Stromal cell of bone marrow (primary cell): ENCODE measurements at regions not wholly inside any gene's neighbourhood (a gene's known extent, or its start where the extent isn't known, plus 50 kb on each side); places are given as distances from the start of the nearest gene placed in this dataset.

Source experiments
- DNase-seq: peaks from one replicate; pipeline ENCODE4 v3.0.0-alpha.2; 2012; ENCODE audit warnings: low read depth

DNA sequence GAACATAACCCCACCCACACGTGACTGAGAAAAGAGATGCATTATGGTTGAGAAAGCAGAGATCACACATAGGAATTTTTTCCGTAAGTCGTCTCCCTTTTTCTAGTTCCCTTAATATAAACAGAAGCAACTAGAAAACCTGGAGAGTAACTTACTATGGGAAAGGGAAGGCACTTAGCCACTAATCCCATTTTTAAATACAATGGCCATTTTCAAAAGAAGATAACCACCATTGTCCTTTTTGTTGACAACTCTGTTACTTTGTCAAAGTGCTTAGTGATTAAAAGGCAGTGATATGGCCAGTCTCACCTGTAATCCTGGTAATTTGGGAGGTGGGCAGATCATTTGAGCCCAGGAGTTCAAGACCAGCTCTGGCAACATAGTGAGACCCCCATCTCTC lies 184.4 kb upstream of the UMPS start:
- DNase-seq, result no peak

DNA sequence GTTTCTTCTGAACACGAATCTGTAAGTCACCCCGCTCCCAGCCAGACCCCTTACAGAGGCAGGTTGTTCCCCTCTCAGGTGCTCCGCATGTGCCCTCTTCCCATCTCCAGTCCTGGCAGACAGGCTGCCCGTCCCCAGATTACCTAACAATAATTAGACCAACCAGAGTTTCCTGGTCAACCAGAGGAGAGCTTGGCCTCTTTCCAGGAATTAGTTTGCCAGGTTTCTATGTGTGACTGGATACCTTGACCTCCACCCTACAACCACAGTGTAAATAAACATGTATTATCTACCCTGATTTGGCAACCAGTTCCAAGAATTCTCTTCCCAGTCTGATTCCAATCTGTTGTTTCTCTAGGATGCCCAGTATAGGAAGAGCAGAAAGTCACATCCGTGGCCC lies 178.0 kb upstream of the UMPS start:
- DNase-seq, result no peak

GRCh38 chr3:124553178-124553577 lies 177.1 kb upstream of the UMPS start:
- DNase-seq, result no peak

GRCh38 chr3:124556636-124557035 lies 173.6 kb upstream of the UMPS start:
- no peak for DNase-seq

DNA sequence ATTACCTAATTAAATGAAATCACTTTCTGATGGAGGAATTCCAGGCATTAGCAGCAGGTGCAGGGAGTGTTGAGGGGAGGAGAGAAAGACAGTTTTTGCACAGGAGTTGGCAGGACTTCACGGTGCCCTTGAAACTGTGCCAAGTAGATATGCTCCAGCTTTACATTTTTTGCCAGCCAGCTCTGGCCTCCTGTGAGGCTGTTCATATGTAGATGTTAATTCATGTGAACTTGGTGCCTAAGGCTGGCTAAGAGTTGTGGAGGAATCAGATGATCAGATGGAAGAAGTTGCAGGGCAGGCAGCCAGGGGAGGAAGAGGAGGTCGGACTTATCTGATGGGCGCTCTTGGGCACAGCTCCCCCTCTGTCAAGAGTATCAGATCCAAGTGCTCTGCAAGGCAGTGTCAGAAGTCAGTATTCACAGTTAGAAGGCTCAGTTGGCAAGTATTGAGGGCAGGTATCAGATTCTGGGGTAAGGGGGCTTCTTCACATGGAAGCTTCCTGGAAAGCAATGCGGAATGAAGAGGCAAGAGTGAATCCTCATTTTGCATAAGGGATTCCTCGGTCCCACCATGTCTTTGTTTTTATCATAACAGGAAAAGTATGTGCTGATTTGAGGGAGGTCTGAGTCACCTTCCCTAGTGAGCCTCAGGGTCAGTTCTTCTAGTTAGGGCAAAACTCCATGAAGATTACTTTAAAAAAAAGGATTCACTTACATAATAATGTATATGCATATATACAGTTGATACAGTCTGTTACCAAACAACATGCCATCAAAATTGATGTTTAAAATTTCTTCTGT lies 172.6 kb upstream of the UMPS start:
- no peak for DNase-seq

DNA sequence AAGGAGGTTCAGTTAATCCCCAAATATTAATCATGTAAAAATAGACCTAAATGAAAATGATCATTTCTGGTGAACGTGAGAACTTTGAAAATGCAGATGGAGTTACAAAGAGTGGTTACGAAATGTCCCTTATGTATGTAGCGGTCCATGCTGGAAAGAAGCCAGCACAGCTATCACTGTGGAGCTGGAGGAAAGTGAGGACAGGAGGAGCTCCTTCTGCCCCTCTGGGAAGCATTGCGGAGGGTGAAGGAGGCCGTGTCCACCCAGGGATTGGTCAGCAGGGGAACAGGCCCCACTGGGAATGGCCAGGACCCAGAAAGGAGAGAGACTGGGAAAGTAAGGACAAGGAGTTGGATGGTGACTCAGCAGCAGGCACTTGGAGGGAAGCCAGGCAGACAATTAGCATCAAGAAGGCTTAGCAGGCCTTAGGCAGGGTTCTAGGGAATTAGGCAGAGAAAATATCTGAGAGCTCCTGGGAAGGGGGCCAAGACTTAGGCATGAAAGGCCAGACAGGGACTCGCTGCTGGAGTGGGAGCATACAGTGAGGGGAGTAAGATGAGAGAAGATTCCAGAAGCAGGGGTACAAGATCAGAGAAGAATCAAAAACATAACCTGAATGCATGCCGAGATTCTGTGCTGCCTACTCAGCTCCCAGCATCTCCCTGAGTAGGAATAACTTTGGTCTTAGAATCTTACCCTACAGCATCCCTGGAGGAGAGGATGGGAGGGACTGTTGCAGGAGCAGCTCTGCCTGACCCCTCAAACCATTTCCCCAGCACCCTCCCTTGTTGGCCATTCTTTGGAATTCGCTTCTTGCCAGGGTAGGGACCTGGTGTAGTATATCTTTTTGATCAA lies 171.0 kb upstream of the UMPS start:
- peak; percentile 88 for DNase-seq

GRCh38 chr3:124559846-124560574 lies 170.2 kb upstream of the UMPS start:
- peak; percentile 71 for DNase-seq

- DNase-seq, result no peak
These were observed 169.5 kb upstream of the UMPS start for GRCh38 chr3:124560666-124561215.

- no peak for DNase-seq
These were observed 167.5 kb upstream of the UMPS start for GRCh38 chr3:124562769-124563168.

GRCh38 chr3:124563376-124563775 lies 166.9 kb upstream of the UMPS start:
- peak; percentile 60 for DNase-seq

- DNase-seq, result peak; percentile 62
These were observed 165.2 kb upstream of the UMPS start for GRCh38 chr3:124565013-124565412.

- DNase-seq, result no peak
These were observed 164.7 kb upstream of the UMPS start for GRCh38 chr3:124565551-124565950.

GRCh38 chr3:124566701-124567100 lies 163.6 kb upstream of the UMPS start:
- DNase-seq, result no peak

GRCh38 chr3:124567179-124567578 lies 163.1 kb upstream of the UMPS start:
- no peak for DNase-seq

GRCh38 chr3:124569761-124570160 lies 160.5 kb upstream of the UMPS start:
- DNase-seq, result no peak

DNA sequence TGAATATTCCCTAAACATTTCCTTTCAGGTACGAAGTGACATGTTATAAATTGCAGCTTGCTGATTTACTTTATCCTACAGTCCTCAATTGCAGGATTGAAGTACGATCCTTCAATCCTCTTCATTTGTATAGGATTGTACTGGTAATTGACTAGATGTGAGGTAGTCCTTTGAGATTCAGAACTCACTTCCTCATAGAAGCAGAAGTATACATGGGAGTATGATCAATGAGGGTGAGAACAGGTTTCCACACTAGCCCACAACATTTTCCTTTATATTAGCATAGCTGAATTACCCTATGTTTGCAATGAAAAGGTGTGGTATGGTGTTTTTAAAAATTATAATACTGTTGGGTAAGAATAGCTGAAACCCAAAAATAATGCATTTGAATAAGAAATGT lies 160.0 kb upstream of the UMPS start:
- no peak for DNase-seq

- no peak for DNase-seq
These were observed 157.3 kb upstream of the UMPS start for GRCh38 chr3:124572851-124573405.

GRCh38 chr3:124574012-124574411 lies 156.2 kb upstream of the UMPS start:
- DNase-seq, result no peak

DNA sequence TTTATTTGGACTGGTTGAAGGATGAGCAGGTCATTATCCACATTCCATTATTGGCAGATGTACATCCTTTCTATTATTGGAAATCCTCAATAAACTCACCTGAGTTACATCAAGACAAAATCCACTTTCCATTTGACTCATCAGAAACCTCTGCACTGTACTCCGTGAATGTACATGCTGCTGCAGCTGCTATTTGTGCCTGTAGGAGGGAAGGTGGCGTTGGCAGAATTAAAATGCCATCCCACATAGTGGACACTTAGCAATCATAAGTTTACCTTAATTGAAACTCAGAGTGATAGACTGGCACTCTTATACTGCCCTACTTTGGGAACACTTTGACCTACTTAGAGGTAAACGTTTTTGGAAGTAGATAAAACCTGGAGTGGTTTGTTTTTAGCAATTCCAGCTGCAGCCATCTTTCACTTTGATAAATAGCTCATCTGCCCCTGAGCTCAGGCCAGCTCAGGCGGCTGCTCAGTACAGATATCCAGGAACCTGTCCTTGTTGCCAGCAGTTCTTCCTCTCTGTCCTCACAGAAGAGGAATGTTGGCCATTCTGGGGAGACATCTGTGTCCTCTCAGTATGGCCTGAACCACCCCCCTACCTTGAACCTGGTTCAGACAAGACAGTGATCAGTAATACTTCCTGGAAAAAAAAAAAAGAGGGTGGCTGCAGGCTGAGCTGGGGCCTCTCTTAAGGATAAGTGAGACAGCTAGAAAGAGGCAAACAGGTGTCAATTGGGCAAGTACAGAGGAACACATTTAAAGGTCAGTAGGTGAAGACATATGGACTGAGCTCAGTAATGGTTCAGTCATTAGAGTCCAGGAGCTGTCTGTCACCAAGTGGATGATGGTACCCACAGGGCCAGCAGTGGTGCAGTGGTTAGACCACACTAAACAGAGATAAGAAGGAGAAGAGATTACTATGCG lies 153.4 kb upstream of the UMPS start:
- DNase-seq, result no peak

DNA sequence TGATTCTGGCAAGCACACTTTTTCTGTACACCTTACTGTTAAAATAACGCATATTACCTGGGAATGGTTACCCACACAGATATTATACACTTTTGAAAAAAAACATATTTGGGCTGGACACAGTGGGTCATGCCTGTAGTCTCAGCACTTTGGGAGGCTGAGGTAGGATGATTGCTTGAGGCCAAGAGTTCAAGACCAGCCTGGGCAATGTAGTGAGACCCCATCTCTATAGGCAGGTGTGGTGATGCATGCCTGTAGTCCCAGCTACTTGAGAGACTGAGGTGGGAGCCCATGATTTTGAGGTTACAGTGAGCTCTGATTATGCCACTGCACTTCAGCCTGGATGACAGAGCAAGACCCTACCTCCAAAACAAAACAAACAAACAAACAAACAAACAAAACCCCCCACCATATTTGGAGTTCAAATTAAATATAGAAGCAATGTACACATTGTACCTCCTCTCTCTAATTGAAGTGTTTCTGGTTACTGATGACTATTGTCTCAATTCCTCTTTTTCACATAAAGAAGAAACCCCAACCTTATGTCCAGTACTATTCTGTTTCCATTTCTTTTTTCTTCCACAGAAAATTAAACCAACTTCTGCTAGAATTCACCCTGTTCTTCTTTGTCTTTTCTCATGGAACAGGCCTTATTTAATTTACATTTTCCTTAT lies 152.6 kb upstream of the UMPS start:
- DNase-seq, result no peak
